Right atrium auricular region (tissue), 2 donors: ENCODE measurements at regions not wholly inside any gene's neighbourhood (a gene's known extent, or its start where the extent isn't known, plus 50 kb on each side); places are given as distances from the start of the nearest gene placed in this dataset.

Experiments used
- DNase-seq: peaks from one replicate; pipeline ENCODE4 v3.0.0-alpha.2; 2019; ENCODE audit warnings: low spot score
- H3K27ac ChIP-seq, 2 donors: fragments of 200-600 bp; sonication (generic); 1 replicate in 1 of 2; 2 replicates in 1 of 2; pipeline ENCODE4 v1.5.1; 2016 to 2019
- H3K27me3 ChIP-seq, 2 donors: fragments of 200-600 bp; sonication (generic); one replicate each; pipeline versions ENCODE4 v1.5.1 to v1.6.0; 2017 to 2019
- H3K36me3 ChIP-seq: fragments of 200-600 bp; sonication (generic); one replicate; pipeline ENCODE4 v1.5.1; 2016
- H3K4me1 ChIP-seq, 2 donors: fragments of 200-600 bp; sonication (generic); one replicate each; pipeline versions ENCODE4 v1.5.1 to v1.6.0; 2017 to 2019
- H3K4me3 ChIP-seq, 2 donors: fragments of 200-600 bp; sonication (generic); 1 replicate in 1 of 2; 2 replicates in 1 of 2; pipeline ENCODE4 v1.5.1; 2017 to 2019; ENCODE audit warnings: mild to moderate bottlenecking in 1 of 2, moderate library complexity in 1 of 2
- H3K9me3 ChIP-seq, 2 donors: fragments of 200-600 bp; sonication (generic); one replicate each; pipeline ENCODE4 v1.5.1; 2019
- TF ChIP-seq, protein P1 (sequence below), 2 donors: fragments of 200-600 bp; sonication (generic); IDR thresholded peaks; one replicate each; pipeline ENCODE4 v1.5.1; 2019; ENCODE audit warnings: antibody characterized with exemption in 2 of 2

DNA sequence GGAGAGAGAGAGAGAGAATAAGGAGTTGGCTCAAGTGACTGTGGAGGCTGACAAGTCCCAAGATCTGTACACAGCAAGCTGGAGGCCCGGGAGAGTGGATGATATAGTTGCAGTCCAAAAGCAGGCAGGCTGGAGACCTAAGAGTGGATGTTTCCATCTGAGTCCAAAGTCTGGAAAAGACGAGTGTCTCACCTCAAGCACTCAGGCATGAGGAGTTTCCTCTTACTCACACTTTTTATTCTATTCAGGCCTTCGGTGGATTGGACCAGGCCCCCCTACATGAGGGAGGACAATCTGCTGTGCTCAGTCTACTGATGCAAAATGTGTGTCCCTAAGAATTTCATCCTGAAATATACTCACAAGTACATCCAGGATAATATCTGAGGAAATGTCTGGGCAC lies 484.6 kb downstream of the VRK1 start:
- Histone ChIP-seq H3K36me3 (no peaks in the 10 kb centered on the region), H3K27me3 (no peaks in the 10 kb centered on the region), H3K27ac (no peak overlapping the region), H3K4me3 (no peak overlapping the region), H3K9me3 (no peaks in the 10 kb centered on the region), H3K4me1 (no peaks in the 10 kb centered on the region)
- no peak for DNase-seq
- TF ChIP-seq, protein P1, sequence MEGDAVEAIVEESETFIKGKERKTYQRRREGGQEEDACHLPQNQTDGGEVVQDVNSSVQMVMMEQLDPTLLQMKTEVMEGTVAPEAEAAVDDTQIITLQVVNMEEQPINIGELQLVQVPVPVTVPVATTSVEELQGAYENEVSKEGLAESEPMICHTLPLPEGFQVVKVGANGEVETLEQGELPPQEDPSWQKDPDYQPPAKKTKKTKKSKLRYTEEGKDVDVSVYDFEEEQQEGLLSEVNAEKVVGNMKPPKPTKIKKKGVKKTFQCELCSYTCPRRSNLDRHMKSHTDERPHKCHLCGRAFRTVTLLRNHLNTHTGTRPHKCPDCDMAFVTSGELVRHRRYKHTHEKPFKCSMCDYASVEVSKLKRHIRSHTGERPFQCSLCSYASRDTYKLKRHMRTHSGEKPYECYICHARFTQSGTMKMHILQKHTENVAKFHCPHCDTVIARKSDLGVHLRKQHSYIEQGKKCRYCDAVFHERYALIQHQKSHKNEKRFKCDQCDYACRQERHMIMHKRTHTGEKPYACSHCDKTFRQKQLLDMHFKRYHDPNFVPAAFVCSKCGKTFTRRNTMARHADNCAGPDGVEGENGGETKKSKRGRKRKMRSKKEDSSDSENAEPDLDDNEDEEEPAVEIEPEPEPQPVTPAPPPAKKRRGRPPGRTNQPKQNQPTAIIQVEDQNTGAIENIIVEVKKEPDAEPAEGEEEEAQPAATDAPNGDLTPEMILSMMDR (IDR thresholded peaks at IDR 0.05) = no peak

DNA sequence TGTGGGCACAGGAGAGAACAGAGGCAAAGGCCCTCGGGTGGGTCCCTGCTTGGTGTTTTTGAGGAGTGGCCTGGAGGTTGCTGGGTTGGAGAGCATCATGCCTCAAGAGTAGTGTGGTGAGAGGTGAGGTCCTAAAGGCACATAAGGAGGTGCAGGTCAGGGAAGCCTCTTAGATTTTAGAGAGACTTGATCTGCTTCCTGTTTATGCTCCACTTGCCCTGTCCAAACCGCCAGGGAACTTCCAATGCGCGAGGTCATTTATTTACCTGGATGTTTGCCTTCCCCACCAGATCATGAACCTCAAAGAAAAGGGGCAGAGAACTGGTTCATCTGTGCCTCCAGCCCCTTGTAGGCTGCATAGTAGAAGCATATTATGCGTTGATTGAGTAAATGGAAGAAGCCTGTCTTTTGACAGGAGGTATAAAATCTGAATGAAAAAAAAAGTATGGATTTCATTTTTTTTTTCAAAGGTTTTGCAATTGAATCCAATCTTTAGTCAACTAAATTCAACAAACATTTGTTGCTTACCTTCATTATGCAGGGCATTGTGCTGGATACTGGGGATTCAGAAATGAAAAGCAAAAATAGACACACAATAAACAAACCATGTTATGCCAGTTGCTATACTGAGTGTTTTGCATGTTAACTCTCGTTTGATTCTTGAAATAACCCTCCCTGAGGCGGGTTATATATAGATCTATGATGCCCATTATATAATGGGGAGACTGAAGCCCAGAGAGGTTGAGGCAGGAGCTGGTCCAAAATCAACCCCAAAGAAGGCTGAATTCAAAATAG lies 485.2 kb downstream of the VRK1 start:
- H3K9me3 ChIP-seq = no peaks in the 10 kb centered on the region
- no peaks in the 10 kb centered on the region for H3K36me3 ChIP-seq
- no peak overlapping the region for H3K27ac ChIP-seq
- DNase-seq = no peak
- H3K27me3 ChIP-seq = no peaks in the 10 kb centered on the region
- TF ChIP-seq, protein P1 (IDR thresholded peaks at IDR 0.05) = no peak
- H3K4me1 ChIP-seq = no peaks in the 10 kb centered on the region
- no peak overlapping the region for H3K4me3 ChIP-seq

DNA sequence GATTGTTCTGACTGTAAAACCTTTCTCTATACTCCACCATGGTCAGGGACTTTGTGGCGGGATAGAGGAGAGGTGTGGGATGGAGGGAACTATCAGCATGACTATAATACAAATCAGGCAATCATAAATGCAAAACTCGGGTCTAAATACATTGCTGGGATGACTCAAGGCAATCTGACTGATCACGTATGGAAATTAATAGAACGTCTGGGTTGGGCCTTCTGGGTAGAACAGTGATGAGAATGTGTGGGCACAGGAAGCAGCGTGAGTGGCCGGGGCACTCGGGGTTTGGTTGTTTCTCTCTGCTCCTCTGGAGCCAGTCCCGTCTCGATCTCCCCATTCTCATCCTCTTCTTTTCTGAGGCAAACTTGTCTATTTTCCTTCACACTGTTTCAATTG lies 485.8 kb downstream of the VRK1 start:
- H3K36me3 ChIP-seq = no peaks in the 10 kb centered on the region
- no peak overlapping the region for H3K4me3 ChIP-seq
- TF ChIP-seq, protein P1 (IDR thresholded peaks at IDR 0.05) = no peak
- no peak for DNase-seq
- H3K4me1 ChIP-seq = no peaks in the 10 kb centered on the region
- H3K9me3 ChIP-seq = no peaks in the 10 kb centered on the region
- no peaks in the 10 kb centered on the region for H3K27me3 ChIP-seq
- no peak overlapping the region for H3K27ac ChIP-seq

DNA sequence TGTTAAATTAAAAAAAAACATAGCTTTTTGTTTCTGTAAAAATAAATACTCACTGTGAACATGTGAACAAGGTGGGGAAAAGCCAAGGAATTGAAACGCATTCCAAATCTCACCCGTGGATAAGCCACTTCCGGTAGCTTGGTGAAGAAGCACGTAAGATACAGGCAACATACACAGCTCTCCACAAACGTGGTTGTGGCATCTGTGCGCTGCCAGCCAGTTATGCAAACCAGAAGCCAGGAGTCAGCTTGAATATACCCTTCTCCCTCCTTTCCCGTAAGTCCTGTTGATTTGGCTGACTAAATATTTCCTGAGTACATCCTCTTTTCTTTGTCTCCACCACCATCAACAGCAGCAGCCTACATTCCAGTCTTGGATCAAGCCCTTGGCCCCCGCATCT lies 486.2 kb downstream of the VRK1 start:
- Histone ChIP-seq H3K36me3 (no peaks in the 10 kb centered on the region), H3K27me3 (no peaks in the 10 kb centered on the region), H3K27ac (no peak overlapping the region), H3K4me3 (no peak overlapping the region), H3K9me3 (no peaks in the 10 kb centered on the region), H3K4me1 (no peaks in the 10 kb centered on the region)
- DNase-seq = no peak
- TF ChIP-seq, protein P1 (IDR thresholded peaks at IDR 0.05) = no peak

DNA sequence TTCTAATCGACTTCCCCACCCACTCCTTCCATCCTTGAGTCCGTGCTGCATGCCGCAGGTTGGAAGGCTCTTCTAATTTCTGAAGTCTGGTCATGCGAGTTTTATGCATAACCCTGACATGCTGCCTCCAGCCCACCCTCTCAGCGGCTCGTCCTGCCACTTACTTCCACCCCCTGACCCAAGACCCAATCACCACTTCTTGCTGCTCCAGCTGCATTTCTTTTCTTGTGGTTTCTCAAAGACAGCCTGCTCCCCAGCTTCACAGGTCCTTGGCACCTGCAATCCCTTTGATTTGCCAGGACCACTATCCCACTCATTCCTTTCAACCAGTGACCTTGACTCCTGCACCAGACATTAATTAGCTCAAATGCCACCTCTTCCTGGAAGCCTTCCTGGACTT lies 486.7 kb downstream of the VRK1 start:
- Histone ChIP-seq H3K27ac (no peak overlapping the region), H3K36me3 (no peaks in the 10 kb centered on the region), H3K4me3 (no peak overlapping the region), H3K9me3 (no peaks in the 10 kb centered on the region), H3K27me3 (no peaks in the 10 kb centered on the region), H3K4me1 (no peaks in the 10 kb centered on the region)
- TF ChIP-seq, protein P1 (IDR thresholded peaks at IDR 0.05) = no peak
- DNase-seq = no peak

DNA sequence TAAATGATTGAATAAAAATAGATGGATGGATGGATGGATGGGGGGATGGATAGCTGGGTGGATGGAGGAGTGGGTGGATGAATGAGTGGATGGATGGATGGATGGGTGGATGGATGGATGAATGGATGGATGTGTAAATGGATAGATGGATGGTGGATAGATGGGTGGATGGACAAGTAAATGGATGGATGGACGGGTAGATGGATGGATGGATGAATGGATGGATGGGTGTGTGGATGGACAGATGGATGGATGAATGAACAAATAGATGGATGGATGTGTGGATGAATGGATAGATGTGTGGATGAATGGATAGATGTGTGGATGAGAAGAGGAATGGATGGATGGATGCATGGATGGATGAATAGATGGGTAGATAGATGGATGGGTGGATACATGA lies 490.8 kb downstream of the VRK1 start:
- no peak for DNase-seq
- no peak overlapping the region for H3K4me3 ChIP-seq
- no peak overlapping the region for H3K27ac ChIP-seq
- no peaks in the 10 kb centered on the region for H3K9me3 ChIP-seq
- no peaks in the 10 kb centered on the region for H3K36me3 ChIP-seq
- no peaks in the 10 kb centered on the region for H3K4me1 ChIP-seq
- TF ChIP-seq, protein P1 (IDR thresholded peaks at IDR 0.05) = no peak
- H3K27me3 ChIP-seq = no peaks in the 10 kb centered on the region
